H9 (cell line): ENCODE measurements at regions not wholly inside any gene's neighbourhood (a gene's known extent, or its start where the extent isn't known, plus 50 kb on each side); places are given as distances from the start of the nearest gene placed in this dataset.

Experiments used
- DNase-seq: peaks from one replicate; pipeline ENCODE4 v3.0.0-alpha.2; 2017
- H2AFZ ChIP-seq: one replicate; pipeline ENCODE4 v1.6.1; 2013; ENCODE audit warnings: mild to moderate bottlenecking, low read length, control low read depth, moderate library complexity
- H2AK5ac ChIP-seq: 2 replicates; pipeline ENCODE4 v1.6.1; 2013; ENCODE audit warnings: low read length, control low read depth, mixed read lengths; ENCODE audit not compliant: insufficient read length
- H2BK120ac ChIP-seq: one replicate; pipeline ENCODE4 v1.6.1; 2013; ENCODE audit warnings: low read depth, mild to moderate bottlenecking, low read length, control low read depth, inconsistent platforms; ENCODE audit not compliant: poor library complexity, severe bottlenecking
- H2BK12ac ChIP-seq: 2 replicates; pipeline ENCODE4 v1.6.1; 2013; ENCODE audit warnings: low read length, control low read depth, mixed read lengths, low read depth; ENCODE audit not compliant: insufficient read length
- H2BK15ac ChIP-seq: 2 replicates; pipeline ENCODE4 v1.6.1; 2013; ENCODE audit warnings: low read depth, low read length, control low read depth
- H2BK20ac ChIP-seq: one replicate; pipeline ENCODE4 v1.6.1; 2013; ENCODE audit warnings: low read depth, mild to moderate bottlenecking, low read length, control low read depth, inconsistent platforms; ENCODE audit not compliant: poor library complexity, severe bottlenecking
- H2BK5ac ChIP-seq: 2 replicates; pipeline ENCODE4 v1.6.1; 2013; ENCODE audit warnings: low read length, control low read depth, mixed read lengths; ENCODE audit not compliant: insufficient read length
- H3K14ac ChIP-seq: 2 replicates; pipeline ENCODE4 v1.6.1; 2013; ENCODE audit warnings: low read length, control low read depth; ENCODE audit not compliant: insufficient read depth
- H3K18ac ChIP-seq: 2 replicates; pipeline ENCODE4 v1.6.1; 2013; ENCODE audit warnings: low read depth, mild to moderate bottlenecking, mixed read lengths, low read length, control low read depth; ENCODE audit not compliant: insufficient read length
- H3K23ac ChIP-seq: 2 replicates; pipeline ENCODE4 v1.6.1; 2013; ENCODE audit warnings: low read length, control low read depth, mixed read lengths, low read depth; ENCODE audit not compliant: insufficient read length
- H3K23me2 ChIP-seq: 2 replicates; pipeline ENCODE4 v1.6.1; 2013; ENCODE audit warnings: low read depth, mild to moderate bottlenecking, mixed read lengths, low read length, control low read depth; ENCODE audit not compliant: insufficient read length, poor library complexity, severe bottlenecking
- H3K27ac ChIP-seq: 2 replicates; pipeline ENCODE4 v1.5.1; 2013; ENCODE audit warnings: low read length, control low read depth, mixed read lengths, low read depth; ENCODE audit not compliant: insufficient read length
- H3K27me3 ChIP-seq: 2 replicates; pipeline ENCODE4 v1.6.1; 2013; ENCODE audit warnings: low read length, control low read depth, inconsistent platforms; ENCODE audit not compliant: insufficient read depth
- H3K4ac ChIP-seq: 2 replicates; pipeline ENCODE4 v1.6.1; 2013; ENCODE audit warnings: low read depth, mild to moderate bottlenecking, control low read depth, inconsistent platforms, low read length, moderate library complexity
- H3K4me1 ChIP-seq: 2 replicates; pipeline ENCODE4 v1.6.1; 2013; ENCODE audit warnings: low read length, control low read depth, inconsistent platforms; ENCODE audit not compliant: insufficient read depth
- H3K4me2 ChIP-seq: 2 replicates; pipeline ENCODE4 v1.6.1; 2013; ENCODE audit warnings: low read length, control low read depth, mixed read lengths; ENCODE audit not compliant: insufficient read length, insufficient read depth
- H3K56ac ChIP-seq: 2 replicates; pipeline ENCODE4 v1.6.1; 2013; ENCODE audit warnings: low read depth, mild to moderate bottlenecking, mixed read lengths, low read length, control low read depth; ENCODE audit not compliant: insufficient read length
- H3K79me1 ChIP-seq: 2 replicates; pipeline ENCODE4 v1.6.1; 2013; ENCODE audit warnings: low read depth, mild to moderate bottlenecking, moderate library complexity, low read length, control low read depth, inconsistent platforms; ENCODE audit not compliant: insufficient read depth, poor library complexity, severe bottlenecking
- H3K79me2 ChIP-seq: 2 replicates; pipeline ENCODE4 v1.6.1; 2013; ENCODE audit warnings: low read length, control low read depth, inconsistent platforms; ENCODE audit not compliant: insufficient read depth
- H3K9ac ChIP-seq: 2 replicates; pipeline ENCODE4 v1.6.1; 2013; ENCODE audit warnings: low read length, control low read depth, mixed read lengths; ENCODE audit not compliant: insufficient read length; ENCODE audit errors: extremely low read depth
- H3K9me3 ChIP-seq: one replicate; pipeline ENCODE4 v1.6.1; 2013; ENCODE audit warnings: low read depth, low read length, inconsistent platforms; ENCODE audit not compliant: control insufficient read depth
- H3T11ph ChIP-seq: one replicate; pipeline ENCODE4 v1.6.1; 2013; ENCODE audit warnings: mild to moderate bottlenecking, low read length, control low read depth, inconsistent platforms
- H4K20me1 ChIP-seq: one replicate; pipeline ENCODE4 v1.6.1; 2013; ENCODE audit not compliant: control insufficient read depth, insufficient read length, insufficient read depth
- H4K5ac ChIP-seq: 2 replicates; pipeline ENCODE4 v1.6.1; 2013; ENCODE audit warnings: low read depth, mild to moderate bottlenecking, mixed read lengths, low read length, control low read depth; ENCODE audit not compliant: insufficient read length
- H4K8ac ChIP-seq: replicated peaks from 2 replicates; pipeline ENCODE4 v1.6.1; 2013; ENCODE audit warnings: low read length, control low read depth, mixed read lengths, low read depth; ENCODE audit not compliant: insufficient read length
- H4K91ac ChIP-seq: 2 replicates; pipeline ENCODE4 v1.6.1; 2013; ENCODE audit warnings: low read depth, mild to moderate bottlenecking, moderate library complexity, mixed read lengths, low read length, control low read depth; ENCODE audit not compliant: insufficient read length
- H3K27ac Mint-ChIP-seq, 3 experiments: 2 replicates in 2 of 3; 3 replicates in 1 of 3; pipeline ENCODE4 v1.8.0; 2020 to 2021; ENCODE audit warnings: mixed read lengths in 3 of 3, mild to moderate bottlenecking in 1 of 3, moderate library complexity in 1 of 3
- H3K27me3 Mint-ChIP-seq: 2 replicates; pipeline ENCODE4 v1.8.0; 2021; ENCODE audit warnings: low read depth, mild to moderate bottlenecking, moderate library complexity, mixed read lengths
- H3K36me3 Mint-ChIP-seq, 3 experiments: 2 replicates in 2 of 3; 3 replicates in 1 of 3; pipeline ENCODE4 v1.8.0; 2020 to 2021; ENCODE audit warnings: low read depth in 3 of 3, mixed read lengths in 3 of 3; ENCODE audit not compliant: insufficient read depth in 1 of 3
- H3K4me1 Mint-ChIP-seq, 2 experiments: 2 replicates each; pipeline ENCODE4 v1.8.0; 2020; ENCODE audit warnings: mixed read lengths in 2 of 2
- H3K4me3 Mint-ChIP-seq, 2 experiments: 2 replicates in 1 of 2; 3 replicates in 1 of 2; pipeline ENCODE4 v1.8.0; 2020 to 2021; ENCODE audit warnings: mild to moderate bottlenecking in 2 of 2, mixed read lengths in 2 of 2, moderate library complexity in 1 of 2
- H3K9me3 Mint-ChIP-seq, 2 experiments: 2 replicates in 1 of 2; 3 replicates in 1 of 2; pipeline ENCODE4 v1.8.0; 2020; ENCODE audit warnings: mild to moderate bottlenecking in 2 of 2, mixed read lengths in 2 of 2, moderate library complexity in 1 of 2
- CTCF ChIP-seq: fragments of 200-600 bp; sonication (generic); conservative IDR thresholded peaks from 3 replicates; pipeline ENCODE4 v1.8.0; 2021; ENCODE audit warnings: antibody characterized with exemption, mild to moderate bottlenecking
- WGBS: extraction: QIAGEN DNeasy Blood & Tissue Kit; methylation state at CpG from one replicate; pipeline ENCODE4 v1.1.7; 2013; ENCODE audit warnings: missing lambda C conversion rate, low lambda C conversion rate, mixed read lengths; ENCODE audit not compliant: insufficient read length; ENCODE audit errors: extremely low coverage; 5-methylcytosine and 5-hydroxymethylcytosine counted together

GRCh38 chr16:9627427-9627826 lies 536.0 kb downstream of the HAPSTR1 start:
- H3K4me3 Mint-ChIP-seq: no peak overlapping the region
- Histone ChIP-seq H2AFZ (no peak overlapping the region), H3K23ac (no peak overlapping the region), H3T11ph (no peak overlapping the region), H4K5ac (no peak overlapping the region), H3K9me3 (peaks cover under 1% of the 10 kb centered on the region), H3K4me1 (no peaks in the 10 kb centered on the region), H4K91ac (no peak overlapping the region), H2AK5ac (no peak overlapping the region), H3K79me1 (no peaks in the 10 kb centered on the region), H2BK20ac (no peak overlapping the region), H3K27me3 (no peaks in the 10 kb centered on the region), H3K79me2 (no peaks in the 10 kb centered on the region), H3K27ac (no peak overlapping the region), H2BK5ac (no peak overlapping the region), H2BK12ac (no peak overlapping the region), H3K18ac (no peak overlapping the region), H3K9ac (no peak overlapping the region), H2BK15ac (no peak overlapping the region), H3K14ac (no peak overlapping the region), H3K4me2 (no peak overlapping the region), H3K23me2 (no peaks in the 10 kb centered on the region), H4K8ac (no peak overlapping the region), H3K4ac (no peak overlapping the region), H2BK120ac (no peak overlapping the region), H4K20me1 (no peaks in the 10 kb centered on the region), H3K56ac (no peak overlapping the region)
- H3K36me3 Mint-ChIP-seq: peaks cover 0 to 8% (median 5%) of the 10 kb centered on the region in 3 experiments; a peak in 3 of 7 replicates
- peaks cover 4% of the 10 kb centered on the region; the same call in 1 of the 2 replicates for H3K27me3 Mint-ChIP-seq
- H3K9me3 Mint-ChIP-seq: peaks cover 7 to 11% of the 10 kb centered on the region in 2 experiments
- H3K4me1 Mint-ChIP-seq: 0 out of 4 replicates have a peak, but pooled peaks cover 0 to 4% of the 10 kb centered on the region in 2 experiments
- DNase-seq: no peak
- no peak for TF ChIP-seq CTCF
- WGBS: no CpG with 5 or more reads among the region's 5 CpGs
- H3K27ac Mint-ChIP-seq: no peak overlapping the region
